ENCODE measurements at regions not wholly inside any gene's neighbourhood (a gene's known extent, or its start where the extent isn't known, plus 50 kb on each side); places are given as distances from the start of the nearest gene placed in this dataset.

GRCh38 chr4:12393631-12394262 is 965.1 kb upstream of the HS3ST1 start:
- WGBS, 2 experiments (ENCODE audit: extremely low coverage in 1 of 2, insufficient coverage in 1 of 2, insufficient read length in 1 of 2, insufficient replicate concordance in 2 of 2, low coverage in 1 of 2, low lambda C conversion rate in 2 of 2, missing lambda C conversion rate in 1 of 2): 100% methylated on average over 2 of the region's 2 CpGs; no CpG with 5 or more reads in 1 of the 2 experiments
- CTCF ChIA-PET (ENCODE audit: partially characterized antibody): no interaction called here
- no peak for FAIRE-seq

More at GRCh38 chr4:12393631-12394262, 965.1 kb upstream of the HS3ST1 start:
- no peak overlapping the region for H2BK12ac ChIP-seq (ENCODE audit: low read depth, low read length)
- TF ChIP-seq KDM1A (IDR thresholded peaks at IDR 0.05; ENCODE audit: borderline replicate concordance, low read length) (no peak), EP300 (IDR thresholded peaks at IDR 0.05; ENCODE audit: borderline replicate concordance in 1 of 2, low read depth in 2 of 2, low read length in 2 of 2) (no peak), SP4 (IDR thresholded peaks at IDR 0.05; ENCODE audit: low read length) (no peak), TEAD4 (IDR thresholded peaks at IDR 0.05; ENCODE audit: low read depth, low read length) (no peak), TBP (IDR thresholded peaks at IDR 0.05; ENCODE audit: low read depth, low read length) (no peak), ATF3 (IDR thresholded peaks at IDR 0.05; ENCODE audit: insufficient read depth, low read depth, low read length) (no peak), CBX5 (IDR thresholded peaks at IDR 0.05; ENCODE audit: low read depth, low read length) (no peak), JUN (IDR thresholded peaks at IDR 0.05; ENCODE audit: low read depth, low read length) (no peak)
- no peak for DNase-seq (ENCODE audit: low read depth in 1 of 2, low spot score in 2 of 2)
- H4K5ac ChIP-seq (ENCODE audit: insufficient read length, low read depth, low read length): no peak overlapping the region
- no peak overlapping the region for H3K23ac ChIP-seq (ENCODE audit: insufficient read length)
- no peaks in the 10 kb centered on the region for H3K23me2 ChIP-seq (ENCODE audit: low read depth, low read length)
- H2BK5ac ChIP-seq (ENCODE audit: low read depth, low read length): no peak overlapping the region
- no peak overlapping the region for H2AK5ac ChIP-seq (ENCODE audit: low read depth, low read length)
- no peak overlapping the region for H2BK15ac ChIP-seq (ENCODE audit: low read length)
- H3K79me1 ChIP-seq (ENCODE audit: low read depth, low read length): no peaks in the 10 kb centered on the region
- no peak overlapping the region for H2BK20ac ChIP-seq (ENCODE audit: low read length)
- no peak overlapping the region for H3K9ac ChIP-seq (replicated peaks in 1 of 4; ENCODE audit: extremely low read depth in 1 of 4, low read depth in 3 of 4, low read length in 3 of 4)
- H3K4ac ChIP-seq (replicated peaks; ENCODE audit: insufficient read length, low read depth, low read length): no peak overlapping the region
- no peak overlapping the region for H3K4me2 ChIP-seq (ENCODE audit: insufficient read depth in 1 of 2, low read depth in 2 of 2, low read length in 2 of 2)
- H4K91ac ChIP-seq (replicated peaks; ENCODE audit: insufficient read length, low read length): no peak overlapping the region
- H4K8ac ChIP-seq (ENCODE audit: extremely low read depth, insufficient read depth, low read length): no peak overlapping the region
- no peak overlapping the region for H3K27ac ChIP-seq (ENCODE audit: low read depth, low read length)
- no peak overlapping the region for H2AFZ ChIP-seq (ENCODE audit: low read length)
- H3K36me3 ChIP-seq (ENCODE audit: control insufficient read depth in 2 of 4, insufficient read depth in 4 of 4, low read length in 3 of 4): no peaks in the 10 kb centered on the region
- no peaks in the 10 kb centered on the region for H3K4me1 ChIP-seq (replicated peaks in 1 of 4; ENCODE audit: control insufficient read depth in 3 of 4, insufficient read depth in 4 of 4, low read length in 3 of 4)
- POLR2A ChIA-PET (ENCODE audit: partially characterized antibody): no interaction called here
- no peaks in the 10 kb centered on the region for H3K27me3 ChIP-seq (replicated peaks in 1 of 4; ENCODE audit: control insufficient read depth in 3 of 4, extremely low read depth in 1 of 4, insufficient read depth in 3 of 4, low read length in 3 of 4)
- H3K18ac ChIP-seq (ENCODE audit: extremely low read depth, low read length): no peak overlapping the region
- H3K56ac ChIP-seq (replicated peaks; ENCODE audit: insufficient read length, low read depth, low read length): no peak overlapping the region
- H2BK120ac ChIP-seq (replicated peaks; ENCODE audit: low read depth, low read length): no peak overlapping the region
- H3K14ac ChIP-seq (ENCODE audit: insufficient read length): no peak overlapping the region
- H3K9me3 ChIP-seq (ENCODE audit: insufficient read depth in 2 of 2, low read depth in 1 of 2, low read length in 1 of 2): no peaks in the 10 kb centered on the region
- H4K20me1 ChIP-seq (replicated peaks in 1 of 2; ENCODE audit: control insufficient read depth in 1 of 2, insufficient read depth in 2 of 2, low read length in 2 of 2): no peaks in the 10 kb centered on the region
- no peak overlapping the region for H3K4me3 ChIP-seq (ENCODE audit: extremely low read depth in 1 of 4, insufficient read depth in 2 of 4, low read depth in 3 of 4, low read length in 4 of 4)
- no peaks in the 10 kb centered on the region for H3K79me2 ChIP-seq (ENCODE audit: control insufficient read depth in 1 of 2, insufficient read depth in 2 of 2, low read length in 2 of 2)
